ENCODE measurements at regions not wholly inside any gene's neighbourhood (a gene's known extent, or its start where the extent isn't known, plus 50 kb on each side); places are given as distances from the start of the nearest gene placed in this dataset.
"Not testable (repeated sequence)": the region's sequence is repeated elsewhere in the genome, so short reads cannot be mapped to it uniquely, and the experiment has no call there.

- TF ChIP-seq, protein P1, sequence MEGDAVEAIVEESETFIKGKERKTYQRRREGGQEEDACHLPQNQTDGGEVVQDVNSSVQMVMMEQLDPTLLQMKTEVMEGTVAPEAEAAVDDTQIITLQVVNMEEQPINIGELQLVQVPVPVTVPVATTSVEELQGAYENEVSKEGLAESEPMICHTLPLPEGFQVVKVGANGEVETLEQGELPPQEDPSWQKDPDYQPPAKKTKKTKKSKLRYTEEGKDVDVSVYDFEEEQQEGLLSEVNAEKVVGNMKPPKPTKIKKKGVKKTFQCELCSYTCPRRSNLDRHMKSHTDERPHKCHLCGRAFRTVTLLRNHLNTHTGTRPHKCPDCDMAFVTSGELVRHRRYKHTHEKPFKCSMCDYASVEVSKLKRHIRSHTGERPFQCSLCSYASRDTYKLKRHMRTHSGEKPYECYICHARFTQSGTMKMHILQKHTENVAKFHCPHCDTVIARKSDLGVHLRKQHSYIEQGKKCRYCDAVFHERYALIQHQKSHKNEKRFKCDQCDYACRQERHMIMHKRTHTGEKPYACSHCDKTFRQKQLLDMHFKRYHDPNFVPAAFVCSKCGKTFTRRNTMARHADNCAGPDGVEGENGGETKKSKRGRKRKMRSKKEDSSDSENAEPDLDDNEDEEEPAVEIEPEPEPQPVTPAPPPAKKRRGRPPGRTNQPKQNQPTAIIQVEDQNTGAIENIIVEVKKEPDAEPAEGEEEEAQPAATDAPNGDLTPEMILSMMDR (IDR thresholded peaks at IDR 0.05; ENCODE audit: unreplicated experiment) = no peak
- H3K36me3 Mint-ChIP-seq (ENCODE audit: insufficient read depth) = no peaks in the 10 kb centered on the region
- H3K4me3 Mint-ChIP-seq (ENCODE audit: low read depth) = no peak overlapping the region
- no peak for DNase-seq (ENCODE audit: low spot score, unreplicated experiment)
- H3K4me1 Mint-ChIP-seq (ENCODE audit: low read depth) = no peaks in the 10 kb centered on the region
- no peaks in the 10 kb centered on the region for H3K9me3 Mint-ChIP-seq (ENCODE audit: low read depth)
- no peak overlapping the region for H3K27ac Mint-ChIP-seq
- no peaks in the 10 kb centered on the region for H3K27me3 Mint-ChIP-seq
These were observed 657.1 kb upstream of the CDH10 start for GRCh38 chr5:25301836-25302235.

- Mint-ChIP-seq H3K9me3 (ENCODE audit: low read depth) (peaks cover 2% of the 10 kb centered on the region), H3K27ac (no peak overlapping the region), H3K27me3 (no peaks in the 10 kb centered on the region), H3K36me3 (ENCODE audit: insufficient read depth) (no peaks in the 10 kb centered on the region), H3K4me1 (ENCODE audit: low read depth) (no peaks in the 10 kb centered on the region), H3K4me3 (ENCODE audit: low read depth) (no peak overlapping the region)
- TF ChIP-seq, protein P1 (IDR thresholded peaks at IDR 0.05; ENCODE audit: unreplicated experiment) = no peak
- DNase-seq (ENCODE audit: low spot score, unreplicated experiment) = no peak
These were observed 650.3 kb upstream of the CDH10 start for GRCh38 chr5:25295067-25295466.

GRCh38 chr5:25289766-25290165, 645.0 kb upstream of the CDH10 start:
- H3K9me3 Mint-ChIP-seq (ENCODE audit: low read depth); DNase-seq (ENCODE audit: low spot score, unreplicated experiment); H3K4me3 Mint-ChIP-seq (ENCODE audit: low read depth); H3K4me1 Mint-ChIP-seq (ENCODE audit: low read depth); H3K27ac Mint-ChIP-seq; H3K27me3 Mint-ChIP-seq; H3K36me3 Mint-ChIP-seq (ENCODE audit: insufficient read depth): not testable (repeated sequence)

DNA sequence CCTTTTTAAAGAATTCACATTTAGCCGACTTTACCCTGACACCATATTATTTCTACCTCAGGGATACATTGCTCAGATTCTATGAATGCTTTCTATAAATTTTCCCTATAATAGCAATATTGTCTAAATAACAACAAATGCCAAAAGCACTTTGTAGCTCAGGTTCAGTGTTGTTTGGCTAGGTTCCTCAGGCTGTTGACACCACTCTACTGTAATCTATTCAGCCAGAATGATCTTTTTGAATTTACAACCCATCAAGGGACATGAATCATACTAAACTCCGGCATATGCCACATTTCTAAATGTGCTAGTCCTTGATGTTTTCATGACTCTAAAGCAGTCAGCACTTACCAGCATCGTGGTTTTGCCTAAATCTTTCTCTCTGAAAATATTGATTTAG, 641.5 kb upstream of the CDH10 start:
- Mint-ChIP-seq H3K4me1 (ENCODE audit: low read depth) (peaks cover 5% of the 10 kb centered on the region), H3K9me3 (ENCODE audit: low read depth) (peaks cover 3% of the 10 kb centered on the region), H3K36me3 (ENCODE audit: insufficient read depth) (no peaks in the 10 kb centered on the region), H3K27me3 (no peaks in the 10 kb centered on the region), H3K27ac (no peak overlapping the region), H3K4me3 (ENCODE audit: low read depth) (no peak overlapping the region)
- TF ChIP-seq, protein P1 (IDR thresholded peaks at IDR 0.05; ENCODE audit: unreplicated experiment) = no peak
- DNase-seq (ENCODE audit: low spot score, unreplicated experiment) = no peak

GRCh38 chr5:25285136-25285535, 640.4 kb upstream of the CDH10 start:
- Mint-ChIP-seq H3K27ac (no peak overlapping the region), H3K27me3 (no peaks in the 10 kb centered on the region), H3K4me1 (ENCODE audit: low read depth) (peaks cover 5% of the 10 kb centered on the region), H3K36me3 (ENCODE audit: insufficient read depth) (no peaks in the 10 kb centered on the region), H3K4me3 (ENCODE audit: low read depth) (no peak overlapping the region), H3K9me3 (ENCODE audit: low read depth) (peaks cover 3% of the 10 kb centered on the region)
- TF ChIP-seq, protein P1 (IDR thresholded peaks at IDR 0.05; ENCODE audit: unreplicated experiment) = no peak
- no peak for DNase-seq (ENCODE audit: low spot score, unreplicated experiment)

DNA sequence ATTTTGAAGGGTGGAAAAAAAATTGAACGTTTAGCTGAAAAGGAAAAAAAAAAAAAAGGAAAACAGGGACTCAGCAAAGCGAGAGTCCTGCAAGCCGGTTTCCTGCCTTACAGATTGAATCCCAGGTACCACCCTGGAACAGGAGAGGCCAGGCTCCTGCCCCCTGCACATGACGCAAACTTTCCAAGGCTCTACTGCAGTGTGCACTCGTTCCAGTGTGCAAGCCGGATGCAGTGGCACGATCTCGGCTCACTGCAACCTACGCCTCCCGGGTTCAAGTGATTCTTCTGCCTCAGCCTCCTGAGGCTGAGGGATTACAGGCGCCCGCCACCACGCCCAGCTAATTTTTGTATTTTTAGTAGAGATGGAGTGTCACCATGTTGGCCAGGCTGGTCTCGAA, 618.7 kb upstream of the CDH10 start:
- H3K36me3 Mint-ChIP-seq (ENCODE audit: insufficient read depth); H3K27me3 Mint-ChIP-seq; H3K27ac Mint-ChIP-seq; DNase-seq (ENCODE audit: low spot score, unreplicated experiment); H3K4me1 Mint-ChIP-seq (ENCODE audit: low read depth); H3K4me3 Mint-ChIP-seq (ENCODE audit: low read depth): not testable (repeated sequence)
- peaks cover 14% of the 10 kb centered on the region for H3K9me3 Mint-ChIP-seq (ENCODE audit: low read depth)
